ENCODE measurements at regions not wholly inside any gene's neighbourhood (a gene's known extent, or its start where the extent isn't known, plus 50 kb on each side); places are given as distances from the start of the nearest gene placed in this dataset.

DNA sequence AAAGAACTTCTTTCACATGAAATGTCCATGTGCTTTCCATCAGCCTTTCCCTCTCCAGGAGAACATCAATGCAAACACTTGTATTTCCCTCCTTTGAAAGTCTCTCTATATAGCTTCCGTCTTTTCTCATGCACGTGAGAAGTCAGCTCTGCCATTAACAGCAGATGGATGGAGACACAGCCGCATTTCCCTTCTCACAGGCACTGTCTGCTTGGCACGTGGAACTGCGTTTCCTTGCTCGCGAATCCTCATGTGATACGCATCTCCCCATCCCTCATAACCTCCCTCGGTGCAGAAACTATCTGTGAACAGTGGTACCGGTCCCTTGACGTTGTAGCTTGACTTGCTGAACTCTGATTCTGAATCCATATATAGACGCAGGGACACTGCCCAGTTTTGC lies 717.0 kb upstream of the RBFOX1 start:
- Histone ChIP-seq H3K4me1 (ENCODE audit: control insufficient read depth, insufficient read depth, low read length, poor library complexity, severe bottlenecking) (no peaks in the 10 kb centered on the region), H3K27me3 (ENCODE audit: control insufficient read depth, insufficient read depth, low read length) (no peaks in the 10 kb centered on the region), H3K36me3 (ENCODE audit: control insufficient read depth, insufficient read depth, low read length) (no peaks in the 10 kb centered on the region), H3K27ac (ENCODE audit: insufficient read depth, low read length, poor library complexity, severe bottlenecking) (no peak overlapping the region), H3K4me3 (ENCODE audit: low read depth, low read length) (no peak overlapping the region), H3K9me3 (ENCODE audit: control insufficient read depth in 2 of 2, low read length in 2 of 2) (peaks cover 0 to 2% of the 10 kb centered on the region in 2 experiments)
- Mint-ChIP-seq H3K4me3 (no peak overlapping the region), H3K36me3 (no peaks in the 10 kb centered on the region), H3K4me1 (peaks cover 0 to 2% (median 0%) of the 10 kb centered on the region in 4 donors), H3K27me3 (no peaks in the 10 kb centered on the region), H3K9me3 (peaks cover 2 to 21% (median 12%) of the 10 kb centered on the region in 7 donors), H3K27ac (no peak overlapping the region)
- ATAC-seq (ENCODE audit: low read depth in 2 of 2) (no peak), DNase-seq (no peak)

- Mint-ChIP-seq H3K36me3 (no peaks in the 10 kb centered on the region), H3K9me3 (peaks cover 4 to 20% (median 7%) of the 10 kb centered on the region in 7 donors), H3K4me1 (no peaks in the 10 kb centered on the region), H3K27me3 (no peaks in the 10 kb centered on the region), H3K4me3 (no peak overlapping the region), H3K27ac (no peak overlapping the region)
- no peak overlapping the region for H3K4me3 ChIP-seq (ENCODE audit: low read depth, low read length)
- no peaks in the 10 kb centered on the region for H3K9me3 ChIP-seq (ENCODE audit: control insufficient read depth in 2 of 2, low read length in 2 of 2)
- no peaks in the 10 kb centered on the region for H3K27me3 ChIP-seq (ENCODE audit: control insufficient read depth, insufficient read depth, low read length)
- DNase-seq (no peak), ATAC-seq (ENCODE audit: low read depth in 2 of 2) (no peak)
- no peak overlapping the region for H3K27ac ChIP-seq (ENCODE audit: insufficient read depth, low read length, poor library complexity, severe bottlenecking)
- no peaks in the 10 kb centered on the region for H3K4me1 ChIP-seq (ENCODE audit: control insufficient read depth, insufficient read depth, low read length, poor library complexity, severe bottlenecking)
- H3K36me3 ChIP-seq (ENCODE audit: control insufficient read depth, insufficient read depth, low read length), result no peaks in the 10 kb centered on the region
Measured at GRCh38 chr16:6611535-6611934, 721.1 kb upstream of the RBFOX1 start.

GRCh38 chr16:6605490-6605889 lies 727.2 kb upstream of the RBFOX1 start:
- Histone ChIP-seq H3K4me3 (ENCODE audit: low read depth, low read length) (no peak overlapping the region), H3K27ac (ENCODE audit: insufficient read depth, low read length, poor library complexity, severe bottlenecking) (no peak overlapping the region), H3K36me3 (ENCODE audit: control insufficient read depth, insufficient read depth, low read length) (no peaks in the 10 kb centered on the region), H3K9me3 (ENCODE audit: control insufficient read depth in 2 of 2, low read length in 2 of 2) (no peaks in the 10 kb centered on the region), H3K4me1 (ENCODE audit: control insufficient read depth, insufficient read depth, low read length, poor library complexity, severe bottlenecking) (no peaks in the 10 kb centered on the region), H3K27me3 (ENCODE audit: control insufficient read depth, insufficient read depth, low read length) (no peaks in the 10 kb centered on the region)
- no peaks in the 10 kb centered on the region for H3K36me3 Mint-ChIP-seq
- no peak for DNase-seq
- no peaks in the 10 kb centered on the region for H3K4me1 Mint-ChIP-seq
- H3K27ac Mint-ChIP-seq, result no peak overlapping the region
- peaks cover 0 to 12% (median 6%) of the 10 kb centered on the region in 7 donors for H3K9me3 Mint-ChIP-seq
- no peak for ATAC-seq (ENCODE audit: low read depth in 2 of 2)
- no peaks in the 10 kb centered on the region for H3K27me3 Mint-ChIP-seq
- H3K4me3 Mint-ChIP-seq, result no peak overlapping the region

DNA sequence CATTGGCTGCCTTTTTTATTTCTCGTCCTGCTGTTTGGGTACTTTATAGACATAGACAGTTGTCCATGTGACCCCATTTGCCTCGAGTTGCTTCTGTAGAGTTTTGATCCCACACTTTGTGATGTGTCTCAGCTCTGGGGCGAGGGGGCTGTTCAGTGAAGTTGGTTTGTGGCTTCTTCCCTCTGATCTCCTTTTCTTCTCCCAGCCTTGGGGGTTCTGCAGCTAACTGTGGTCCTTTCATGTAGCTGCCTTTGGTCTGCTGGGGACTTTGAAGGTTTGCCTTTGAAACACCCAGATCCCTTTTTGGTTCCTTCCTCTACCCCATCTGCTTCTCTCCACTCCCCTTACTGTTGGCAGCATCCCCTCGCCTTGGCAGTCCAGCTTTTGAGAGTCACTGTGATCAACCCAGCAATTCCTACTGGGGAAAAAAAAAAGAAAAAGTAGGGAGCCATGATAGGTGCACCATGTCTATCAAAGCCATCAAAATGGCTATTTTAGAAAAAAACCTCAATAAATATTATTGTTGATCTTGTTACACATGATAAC lies 728.8 kb upstream of the RBFOX1 start:
- H3K36me3 ChIP-seq (ENCODE audit: control insufficient read depth, insufficient read depth, low read length), result no peaks in the 10 kb centered on the region
- peaks cover 0 to 10% (median 5%) of the 10 kb centered on the region in 7 donors for H3K9me3 Mint-ChIP-seq
- no peak overlapping the region for H3K4me3 ChIP-seq (ENCODE audit: low read depth, low read length)
- no peaks in the 10 kb centered on the region for H3K36me3 Mint-ChIP-seq
- ATAC-seq (ENCODE audit: low read depth in 2 of 2), result no peak
- H3K4me1 ChIP-seq (ENCODE audit: control insufficient read depth, insufficient read depth, low read length, poor library complexity, severe bottlenecking), result no peaks in the 10 kb centered on the region
- no peaks in the 10 kb centered on the region for H3K27me3 Mint-ChIP-seq
- H3K27ac Mint-ChIP-seq, result no peak overlapping the region
- H3K9me3 ChIP-seq (ENCODE audit: control insufficient read depth in 2 of 2, low read length in 2 of 2), result no peaks in the 10 kb centered on the region
- H3K27me3 ChIP-seq (ENCODE audit: control insufficient read depth, insufficient read depth, low read length), result no peaks in the 10 kb centered on the region
- DNase-seq, result no peak
- no peak overlapping the region for H3K27ac ChIP-seq (ENCODE audit: insufficient read depth, low read length, poor library complexity, severe bottlenecking)
- H3K4me1 Mint-ChIP-seq, result no peaks in the 10 kb centered on the region
- H3K4me3 Mint-ChIP-seq, result no peak overlapping the region

DNA sequence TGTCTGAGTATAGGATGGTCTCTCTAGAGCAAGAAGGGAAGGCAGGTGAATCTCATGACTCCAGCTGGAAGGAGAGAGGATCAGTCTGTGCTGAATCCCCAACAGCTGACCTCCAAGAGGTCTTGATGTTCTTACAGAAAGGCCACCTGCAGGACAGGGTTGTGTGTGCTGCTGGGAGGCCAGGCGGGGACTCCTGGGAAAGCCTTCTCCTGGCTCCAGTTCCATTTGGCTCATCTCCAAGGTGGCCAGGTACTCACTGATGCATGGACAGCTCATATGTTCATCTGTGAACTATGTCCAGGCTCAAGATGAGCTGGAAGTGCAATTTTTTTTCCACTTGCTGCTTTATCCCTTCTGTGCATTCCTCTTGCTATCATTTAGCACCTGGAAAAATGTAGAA lies 730.2 kb upstream of the RBFOX1 start:
- Histone ChIP-seq H3K4me1 (ENCODE audit: control insufficient read depth, insufficient read depth, low read length, poor library complexity, severe bottlenecking) (no peaks in the 10 kb centered on the region), H3K36me3 (ENCODE audit: control insufficient read depth, insufficient read depth, low read length) (no peaks in the 10 kb centered on the region), H3K9me3 (ENCODE audit: control insufficient read depth in 2 of 2, low read length in 2 of 2) (no peaks in the 10 kb centered on the region), H3K4me3 (ENCODE audit: low read depth, low read length) (no peak overlapping the region), H3K27ac (ENCODE audit: insufficient read depth, low read length, poor library complexity, severe bottlenecking) (no peak overlapping the region), H3K27me3 (ENCODE audit: control insufficient read depth, insufficient read depth, low read length) (no peaks in the 10 kb centered on the region)
- Mint-ChIP-seq H3K36me3 (no peaks in the 10 kb centered on the region), H3K4me3 (no peak overlapping the region), H3K9me3 (peaks cover 0 to 8% (median 4%) of the 10 kb centered on the region in 7 donors), H3K27ac (no peak overlapping the region), H3K4me1 (no peaks in the 10 kb centered on the region), H3K27me3 (no peaks in the 10 kb centered on the region)
- no peak for ATAC-seq (ENCODE audit: low read depth in 2 of 2)
- no peak for DNase-seq

DNA sequence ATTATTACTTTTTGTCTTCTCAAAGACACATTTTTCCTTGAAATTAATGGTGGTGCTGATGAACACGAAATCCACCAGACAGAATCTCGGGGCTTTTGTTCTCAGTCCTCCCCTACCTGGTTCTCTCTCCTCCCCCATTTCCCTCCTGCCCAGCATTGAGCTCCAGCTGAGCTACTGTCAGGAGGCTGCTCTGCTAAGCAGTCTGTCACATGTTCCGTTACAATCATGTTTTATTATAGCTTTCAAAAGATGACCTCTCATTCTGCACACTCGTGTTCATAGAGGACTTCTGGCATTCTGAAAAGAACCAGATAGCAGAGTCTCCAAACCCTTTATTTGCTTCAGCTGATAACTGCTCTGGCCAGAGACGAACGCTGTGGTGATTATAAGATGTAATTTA lies 732.5 kb upstream of the RBFOX1 start:
- no peaks in the 10 kb centered on the region for H3K4me1 Mint-ChIP-seq
- Histone ChIP-seq H3K4me3 (ENCODE audit: low read depth, low read length) (no peak overlapping the region), H3K4me1 (ENCODE audit: control insufficient read depth, insufficient read depth, low read length, poor library complexity, severe bottlenecking) (no peaks in the 10 kb centered on the region), H3K27me3 (ENCODE audit: control insufficient read depth, insufficient read depth, low read length) (no peaks in the 10 kb centered on the region), H3K36me3 (ENCODE audit: control insufficient read depth, insufficient read depth, low read length) (no peaks in the 10 kb centered on the region), H3K27ac (ENCODE audit: insufficient read depth, low read length, poor library complexity, severe bottlenecking) (no peak overlapping the region), H3K9me3 (ENCODE audit: control insufficient read depth in 2 of 2, low read length in 2 of 2) (no peaks in the 10 kb centered on the region)
- ATAC-seq (ENCODE audit: low read depth in 2 of 2), result no peak
- H3K36me3 Mint-ChIP-seq, result no peaks in the 10 kb centered on the region
- no peak for DNase-seq
- no peak overlapping the region for H3K27ac Mint-ChIP-seq
- no peak overlapping the region for H3K4me3 Mint-ChIP-seq
- no peaks in the 10 kb centered on the region for H3K27me3 Mint-ChIP-seq
- H3K9me3 Mint-ChIP-seq, result peaks cover 0 to 6% (median 2%) of the 10 kb centered on the region in 7 donors

DNA sequence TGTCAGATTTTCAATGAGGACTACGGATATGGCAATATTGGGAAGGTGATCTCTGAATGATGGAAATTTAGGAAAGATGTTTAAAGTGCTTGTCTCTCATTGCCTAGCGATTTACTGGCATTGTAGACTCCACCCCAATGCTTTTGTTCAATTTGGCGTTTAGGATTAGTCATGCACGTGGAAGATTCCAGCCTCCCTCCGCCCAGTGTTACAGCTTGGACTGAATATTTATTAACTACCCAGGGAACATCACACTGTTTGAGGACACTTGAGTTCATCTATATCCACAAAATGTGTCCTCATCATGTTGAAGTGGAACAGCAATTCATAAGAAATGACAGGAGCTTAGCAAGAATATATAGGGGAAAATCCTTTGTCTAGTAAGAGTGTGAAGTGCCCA lies 738.8 kb upstream of the RBFOX1 start:
- H3K4me3 ChIP-seq (ENCODE audit: low read depth, low read length), result no peak overlapping the region
- H3K27me3 Mint-ChIP-seq, result no peaks in the 10 kb centered on the region
- peak overlapping the region in 1 of 4 donors; percentile 54 for H3K4me3 Mint-ChIP-seq
- H3K4me1 ChIP-seq (ENCODE audit: control insufficient read depth, insufficient read depth, low read length, poor library complexity, severe bottlenecking), result no peaks in the 10 kb centered on the region
- no peaks in the 10 kb centered on the region for H3K36me3 ChIP-seq (ENCODE audit: control insufficient read depth, insufficient read depth, low read length)
- no peak for ATAC-seq (ENCODE audit: low read depth in 2 of 2)
- H3K4me1 Mint-ChIP-seq, result no peaks in the 10 kb centered on the region
- no peaks in the 10 kb centered on the region for H3K9me3 ChIP-seq (ENCODE audit: control insufficient read depth in 2 of 2, low read length in 2 of 2)
- no peaks in the 10 kb centered on the region for H3K36me3 Mint-ChIP-seq
- DNase-seq, result no peak
- H3K9me3 Mint-ChIP-seq, result peaks cover 0 to 12% (median 4%) of the 10 kb centered on the region in 7 donors
- no peaks in the 10 kb centered on the region for H3K27me3 ChIP-seq (ENCODE audit: control insufficient read depth, insufficient read depth, low read length)
- H3K27ac Mint-ChIP-seq, result no peak overlapping the region
- no peak overlapping the region for H3K27ac ChIP-seq (ENCODE audit: insufficient read depth, low read length, poor library complexity, severe bottlenecking)

- no peak for ATAC-seq (ENCODE audit: low read depth in 2 of 2)
- H3K27ac Mint-ChIP-seq, result no peak overlapping the region
- no peaks in the 10 kb centered on the region for H3K27me3 ChIP-seq (ENCODE audit: control insufficient read depth, insufficient read depth, low read length)
- H3K4me3 ChIP-seq (ENCODE audit: low read depth, low read length), result no peak overlapping the region
- H3K36me3 Mint-ChIP-seq, result no peaks in the 10 kb centered on the region
- no peaks in the 10 kb centered on the region for H3K4me1 ChIP-seq (ENCODE audit: control insufficient read depth, insufficient read depth, low read length, poor library complexity, severe bottlenecking)
- H3K4me3 Mint-ChIP-seq, result no peak overlapping the region
- H3K36me3 ChIP-seq (ENCODE audit: control insufficient read depth, insufficient read depth, low read length), result no peaks in the 10 kb centered on the region
- peaks cover 0 to 8% (median 4%) of the 10 kb centered on the region in 7 donors for H3K9me3 Mint-ChIP-seq
- no peaks in the 10 kb centered on the region for H3K4me1 Mint-ChIP-seq
- H3K9me3 ChIP-seq (ENCODE audit: control insufficient read depth in 2 of 2, low read length in 2 of 2), result peaks cover 0 to 3% of the 10 kb centered on the region in 2 experiments
- no peak overlapping the region for H3K27ac ChIP-seq (ENCODE audit: insufficient read depth, low read length, poor library complexity, severe bottlenecking)
- DNase-seq, result no peak
- H3K27me3 Mint-ChIP-seq, result peaks cover 4% of the 10 kb centered on the region
Measured at GRCh38 chr16:6576606-6577005, 756.0 kb upstream of the RBFOX1 start.
